Spleen (tissue), 7 donors: ENCODE measurements at regions not wholly inside any gene's neighbourhood (a gene's known extent, or its start where the extent isn't known, plus 50 kb on each side); places are given as distances from the start of the nearest gene placed in this dataset.

Experiments used
- CTCF ChIP-seq, 11 experiments: fragments of 200-600 bp in 7 of 11; fragments of 450-650 bp in 4 of 11; sonication (generic) in 4 of 11; IDR thresholded peaks in 8 of 11; conservative IDR thresholded peaks in 3 of 11; 1 replicate in 7 of 11; 2 replicates in 4 of 11; pipeline versions ENCODE4 v1.4.0 to v1.8.0; 2016 to 2021; ENCODE audit warnings: antibody characterized with exemption in 11 of 11, inconsistent platforms in 4 of 11, mild to moderate bottlenecking in 1 of 11
- POLR2A ChIP-seq, 3 donors: fragments of 450-650 bp; IDR thresholded peaks; one replicate each; pipeline ENCODE4 v1.5.1; 2017; ENCODE audit warnings: antibody characterized with exemption in 3 of 3, mild to moderate bottlenecking in 1 of 3
- donor health status: DM: no; HTN: no; CAD: no; lungs with moderate emphysema.
- donor health status: DM: no; HTN: no; CAD: no.
- donor health status: DM: no; HTN: no; CAD: no.

GRCh38 chr1:99553301-99553700 is 92.6 kb upstream of the PALMD start:
- TF ChIP-seq POLR2A (IDR thresholded peaks at IDR 0.05): no peak
- TF ChIP-seq CTCF (IDR thresholded peaks at IDR 0.05 in 8 of 11, conservative IDR thresholded peaks at IDR 0.05 in 3 of 11): no peak
